H9 (cell line): ENCODE measurements at regions not wholly inside any gene's neighbourhood (a gene's known extent, or its start where the extent isn't known, plus 50 kb on each side); places are given as distances from the start of the nearest gene placed in this dataset.

ENCODE experiments used
- DNase-seq: peaks from one replicate; pipeline ENCODE4 v3.0.0-alpha.2; 2017
- H2AFZ ChIP-seq: one replicate; pipeline ENCODE4 v1.6.1; 2013; ENCODE audit warnings: mild to moderate bottlenecking, low read length, control low read depth, moderate library complexity
- H2AK5ac ChIP-seq: 2 replicates; pipeline ENCODE4 v1.6.1; 2013; ENCODE audit warnings: low read length, control low read depth, mixed read lengths; ENCODE audit not compliant: insufficient read length
- H2BK120ac ChIP-seq: one replicate; pipeline ENCODE4 v1.6.1; 2013; ENCODE audit warnings: low read depth, mild to moderate bottlenecking, low read length, control low read depth, inconsistent platforms; ENCODE audit not compliant: poor library complexity, severe bottlenecking
- H2BK12ac ChIP-seq: 2 replicates; pipeline ENCODE4 v1.6.1; 2013; ENCODE audit warnings: low read length, control low read depth, mixed read lengths, low read depth; ENCODE audit not compliant: insufficient read length
- H2BK15ac ChIP-seq: 2 replicates; pipeline ENCODE4 v1.6.1; 2013; ENCODE audit warnings: low read depth, low read length, control low read depth
- H2BK20ac ChIP-seq: one replicate; pipeline ENCODE4 v1.6.1; 2013; ENCODE audit warnings: low read depth, mild to moderate bottlenecking, low read length, control low read depth, inconsistent platforms; ENCODE audit not compliant: poor library complexity, severe bottlenecking
- H2BK5ac ChIP-seq: 2 replicates; pipeline ENCODE4 v1.6.1; 2013; ENCODE audit warnings: low read length, control low read depth, mixed read lengths; ENCODE audit not compliant: insufficient read length
- H3K14ac ChIP-seq: 2 replicates; pipeline ENCODE4 v1.6.1; 2013; ENCODE audit warnings: low read length, control low read depth; ENCODE audit not compliant: insufficient read depth
- H3K18ac ChIP-seq: 2 replicates; pipeline ENCODE4 v1.6.1; 2013; ENCODE audit warnings: low read depth, mild to moderate bottlenecking, mixed read lengths, low read length, control low read depth; ENCODE audit not compliant: insufficient read length
- H3K23ac ChIP-seq: 2 replicates; pipeline ENCODE4 v1.6.1; 2013; ENCODE audit warnings: low read length, control low read depth, mixed read lengths, low read depth; ENCODE audit not compliant: insufficient read length
- H3K23me2 ChIP-seq: 2 replicates; pipeline ENCODE4 v1.6.1; 2013; ENCODE audit warnings: low read depth, mild to moderate bottlenecking, mixed read lengths, low read length, control low read depth; ENCODE audit not compliant: insufficient read length, poor library complexity, severe bottlenecking
- H3K27ac ChIP-seq: 2 replicates; pipeline ENCODE4 v1.5.1; 2013; ENCODE audit warnings: low read length, control low read depth, mixed read lengths, low read depth; ENCODE audit not compliant: insufficient read length
- H3K27me3 ChIP-seq: 2 replicates; pipeline ENCODE4 v1.6.1; 2013; ENCODE audit warnings: low read length, control low read depth, inconsistent platforms; ENCODE audit not compliant: insufficient read depth
- H3K4ac ChIP-seq: 2 replicates; pipeline ENCODE4 v1.6.1; 2013; ENCODE audit warnings: low read depth, mild to moderate bottlenecking, control low read depth, inconsistent platforms, low read length, moderate library complexity
- H3K4me1 ChIP-seq: 2 replicates; pipeline ENCODE4 v1.6.1; 2013; ENCODE audit warnings: low read length, control low read depth, inconsistent platforms; ENCODE audit not compliant: insufficient read depth
- H3K4me2 ChIP-seq: 2 replicates; pipeline ENCODE4 v1.6.1; 2013; ENCODE audit warnings: low read length, control low read depth, mixed read lengths; ENCODE audit not compliant: insufficient read length, insufficient read depth
- H3K56ac ChIP-seq: 2 replicates; pipeline ENCODE4 v1.6.1; 2013; ENCODE audit warnings: low read depth, mild to moderate bottlenecking, mixed read lengths, low read length, control low read depth; ENCODE audit not compliant: insufficient read length
- H3K79me1 ChIP-seq: 2 replicates; pipeline ENCODE4 v1.6.1; 2013; ENCODE audit warnings: low read depth, mild to moderate bottlenecking, moderate library complexity, low read length, control low read depth, inconsistent platforms; ENCODE audit not compliant: insufficient read depth, poor library complexity, severe bottlenecking
- H3K79me2 ChIP-seq: 2 replicates; pipeline ENCODE4 v1.6.1; 2013; ENCODE audit warnings: low read length, control low read depth, inconsistent platforms; ENCODE audit not compliant: insufficient read depth
- H3K9ac ChIP-seq: 2 replicates; pipeline ENCODE4 v1.6.1; 2013; ENCODE audit warnings: low read length, control low read depth, mixed read lengths; ENCODE audit not compliant: insufficient read length; ENCODE audit errors: extremely low read depth
- H3K9me3 ChIP-seq: one replicate; pipeline ENCODE4 v1.6.1; 2013; ENCODE audit warnings: low read depth, low read length, inconsistent platforms; ENCODE audit not compliant: control insufficient read depth
- H3T11ph ChIP-seq: one replicate; pipeline ENCODE4 v1.6.1; 2013; ENCODE audit warnings: mild to moderate bottlenecking, low read length, control low read depth, inconsistent platforms
- H4K20me1 ChIP-seq: one replicate; pipeline ENCODE4 v1.6.1; 2013; ENCODE audit not compliant: control insufficient read depth, insufficient read length, insufficient read depth
- H4K5ac ChIP-seq: 2 replicates; pipeline ENCODE4 v1.6.1; 2013; ENCODE audit warnings: low read depth, mild to moderate bottlenecking, mixed read lengths, low read length, control low read depth; ENCODE audit not compliant: insufficient read length
- H4K8ac ChIP-seq: replicated peaks from 2 replicates; pipeline ENCODE4 v1.6.1; 2013; ENCODE audit warnings: low read length, control low read depth, mixed read lengths, low read depth; ENCODE audit not compliant: insufficient read length
- H4K91ac ChIP-seq: 2 replicates; pipeline ENCODE4 v1.6.1; 2013; ENCODE audit warnings: low read depth, mild to moderate bottlenecking, moderate library complexity, mixed read lengths, low read length, control low read depth; ENCODE audit not compliant: insufficient read length
- H3K27ac Mint-ChIP-seq, 3 experiments: 2 replicates in 2 of 3; 3 replicates in 1 of 3; pipeline ENCODE4 v1.8.0; 2020 to 2021; ENCODE audit warnings: mixed read lengths in 3 of 3, mild to moderate bottlenecking in 1 of 3, moderate library complexity in 1 of 3
- H3K27me3 Mint-ChIP-seq: 2 replicates; pipeline ENCODE4 v1.8.0; 2021; ENCODE audit warnings: low read depth, mild to moderate bottlenecking, moderate library complexity, mixed read lengths
- H3K36me3 Mint-ChIP-seq, 3 experiments: 2 replicates in 2 of 3; 3 replicates in 1 of 3; pipeline ENCODE4 v1.8.0; 2020 to 2021; ENCODE audit warnings: low read depth in 3 of 3, mixed read lengths in 3 of 3; ENCODE audit not compliant: insufficient read depth in 1 of 3
- H3K4me1 Mint-ChIP-seq, 2 experiments: 2 replicates each; pipeline ENCODE4 v1.8.0; 2020; ENCODE audit warnings: mixed read lengths in 2 of 2
- H3K4me3 Mint-ChIP-seq, 2 experiments: 2 replicates in 1 of 2; 3 replicates in 1 of 2; pipeline ENCODE4 v1.8.0; 2020 to 2021; ENCODE audit warnings: mild to moderate bottlenecking in 2 of 2, mixed read lengths in 2 of 2, moderate library complexity in 1 of 2
- H3K9me3 Mint-ChIP-seq, 2 experiments: 2 replicates in 1 of 2; 3 replicates in 1 of 2; pipeline ENCODE4 v1.8.0; 2020; ENCODE audit warnings: mild to moderate bottlenecking in 2 of 2, mixed read lengths in 2 of 2, moderate library complexity in 1 of 2
- CTCF ChIP-seq: fragments of 200-600 bp; sonication (generic); conservative IDR thresholded peaks from 3 replicates; pipeline ENCODE4 v1.8.0; 2021; ENCODE audit warnings: antibody characterized with exemption, mild to moderate bottlenecking
- WGBS: extraction: QIAGEN DNeasy Blood & Tissue Kit; methylation state at CpG from one replicate; pipeline ENCODE4 v1.1.7; 2013; ENCODE audit warnings: missing lambda C conversion rate, low lambda C conversion rate, mixed read lengths; ENCODE audit not compliant: insufficient read length; ENCODE audit errors: extremely low coverage; 5-methylcytosine and 5-hydroxymethylcytosine counted together

GRCh38 chr4:128358913-128359279 is 71.3 kb upstream of the PGRMC2 start:
- Histone ChIP-seq H3K79me1 (no peaks in the 10 kb centered on the region), H3K27ac (no peak overlapping the region), H4K5ac (no peak overlapping the region), H3K4ac (no peak overlapping the region), H3K23me2 (no peaks in the 10 kb centered on the region), H3K4me2 (no peak overlapping the region), H4K20me1 (no peaks in the 10 kb centered on the region), H3K9me3 (no peaks in the 10 kb centered on the region), H3K56ac (no peak overlapping the region), H3K27me3 (no peaks in the 10 kb centered on the region), H4K91ac (no peak overlapping the region), H3T11ph (no peak overlapping the region), H2BK120ac (no peak overlapping the region), H3K79me2 (no peaks in the 10 kb centered on the region), H3K14ac (no peak overlapping the region), H2BK20ac (no peak overlapping the region), H2BK5ac (no peak overlapping the region), H2AFZ (no peak overlapping the region), H3K4me1 (peaks cover 6% of the 10 kb centered on the region; the same call in 1 of the 2 replicates), H3K23ac (no peak overlapping the region), H3K9ac (no peak overlapping the region), H3K18ac (no peak overlapping the region), H2BK12ac (no peak overlapping the region), H2BK15ac (no peak overlapping the region), H4K8ac (no peak overlapping the region), H2AK5ac (no peak overlapping the region)
- H3K27me3 Mint-ChIP-seq: no peaks in the 10 kb centered on the region
- H3K27ac Mint-ChIP-seq: no peak overlapping the region
- H3K36me3 Mint-ChIP-seq: peaks cover 2 to 9% (median 4%) of the 10 kb centered on the region in 3 experiments; a peak in 5 of 7 replicates
- peaks cover 0 to 4% of the 10 kb centered on the region in 2 experiments; a peak in 2 of 5 replicates for H3K9me3 Mint-ChIP-seq
- TF ChIP-seq CTCF: no peak
- WGBS: no CpG with 5 or more reads among the region's 2 CpGs
- peaks cover 15 to 16% of the 10 kb centered on the region in 2 experiments for H3K4me1 Mint-ChIP-seq
- DNase-seq: no peak
- H3K4me3 Mint-ChIP-seq: no peak overlapping the region
